GM18520 (cell line): ENCODE measurements at regions not wholly inside any gene's neighbourhood (a gene's known extent, or its start where the extent isn't known, plus 50 kb on each side); places are given as distances from the start of the nearest gene placed in this dataset.

Experiments
- ATAC-seq: cut with Tn5 transposase; IDR thresholded peaks from one replicate; pipeline ENCODE4 v1.9.1; 2021; ENCODE audit not compliant: unreplicated experiment

GRCh38 chr6:167731731-167732422 is 94.8 kb upstream of the AFDN start:
- no peak for ATAC-seq

- no peak for ATAC-seq
Observed at GRCh38 chr6:167733740-167734661, 92.7 kb upstream of the AFDN start.

- no peak for ATAC-seq
Observed at GRCh38 chr6:167734662-167735083, 92.0 kb upstream of the AFDN start.

- no peak for ATAC-seq
Observed at GRCh38 chr6:167735084-167735950, 91.4 kb upstream of the AFDN start.

GRCh38 chr6:167735951-167736288 is 90.8 kb upstream of the AFDN start:
- no peak for ATAC-seq

- ATAC-seq: no peak
Observed at GRCh38 chr6:167736486-167737204, 90.1 kb upstream of the AFDN start.

GRCh38 chr6:167737205-167737830 is 89.4 kb upstream of the AFDN start:
- ATAC-seq: no peak

- no peak for ATAC-seq
Observed at GRCh38 chr6:167738386-167738785, 88.3 kb upstream of the AFDN start.

- ATAC-seq: no peak
Observed at GRCh38 chr6:167739721-167740475, 86.8 kb upstream of the AFDN start.

GRCh38 chr6:167742719-167743303 is 83.9 kb upstream of the AFDN start:
- no peak for ATAC-seq

- no peak for ATAC-seq
Observed at GRCh38 chr6:167744681-167745669, 81.7 kb upstream of the AFDN start.

- no peak for ATAC-seq
Observed at GRCh38 chr6:167745670-167746389, 80.9 kb upstream of the AFDN start.

- no peak for ATAC-seq
Observed at GRCh38 chr6:167746390-167746907, 80.3 kb upstream of the AFDN start.

GRCh38 chr6:167746975-167747374 is 79.7 kb upstream of the AFDN start:
- no peak for ATAC-seq

- ATAC-seq: no peak
Observed at GRCh38 chr6:167747645-167748044, 79.1 kb upstream of the AFDN start.

GRCh38 chr6:167748046-167748445 is 78.7 kb upstream of the AFDN start:
- ATAC-seq: no peak
